Hepatocyte (in vitro differentiated cells): ENCODE measurements at regions not wholly inside any gene's neighbourhood (a gene's known extent, or its start where the extent isn't known, plus 50 kb on each side); places are given as distances from the start of the nearest gene placed in this dataset.

Experiments used
- DNase-seq: peaks from one replicate; pipeline ENCODE4 v3.0.0-alpha.2; 2016; ENCODE audit warnings: low spot score
- H2AFZ ChIP-seq: fragments of 200-600 bp; sonication (generic); 2 replicates; pipeline ENCODE4 v1.6.0; 2016; ENCODE audit warnings: antibody characterized with exemption, mild to moderate bottlenecking
- H3K27ac ChIP-seq: fragments of 200-600 bp; sonication (generic); 2 replicates; pipeline ENCODE4 v1.5.1; 2016; ENCODE audit warnings: mild to moderate bottlenecking
- H3K27me3 ChIP-seq: fragments of 200-600 bp; sonication (generic); 2 replicates; pipeline ENCODE4 v1.6.1; 2016
- H3K36me3 ChIP-seq: fragments of 200-600 bp; sonication (generic); replicated peaks from 2 replicates; pipeline ENCODE4 v1.5.1; 2016; ENCODE audit warnings: low read depth; ENCODE audit not compliant: insufficient read depth
- H3K4me1 ChIP-seq: fragments of 200-600 bp; sonication (generic); 2 replicates; pipeline ENCODE4 v1.5.1; 2016; ENCODE audit warnings: mild to moderate bottlenecking, moderate library complexity; ENCODE audit not compliant: insufficient read depth
- H3K4me2 ChIP-seq: fragments of 200-600 bp; sonication (generic); 2 replicates; pipeline ENCODE4 v1.6.0; 2016
- H3K4me3 ChIP-seq: fragments of 200-600 bp; sonication (generic); 2 replicates; pipeline ENCODE4 v1.5.1; 2016; ENCODE audit warnings: mild to moderate bottlenecking
- H3K79me2 ChIP-seq: fragments of 200-600 bp; sonication (generic); 2 replicates; pipeline ENCODE4 v1.6.0; 2017; ENCODE audit warnings: mild to moderate bottlenecking
- H3K9me2 ChIP-seq: fragments of 200-600 bp; sonication (generic); replicated peaks from 2 replicates; pipeline ENCODE4 v1.6.0; 2017; ENCODE audit warnings: mild to moderate bottlenecking; ENCODE audit not compliant: insufficient read depth
- H3K9me3 ChIP-seq: fragments of 200-600 bp; sonication (generic); 2 replicates; pipeline ENCODE4 v1.5.1; 2016; ENCODE audit warnings: low read depth, mild to moderate bottlenecking
- H4K20me1 ChIP-seq: fragments of 200-600 bp; sonication (generic); 2 replicates; pipeline ENCODE4 v1.6.0; 2016; ENCODE audit warnings: mild to moderate bottlenecking; ENCODE audit not compliant: insufficient read depth, poor library complexity, severe bottlenecking
- EZH2 ChIP-seq: fragments of 200-600 bp; sonication (generic); IDR thresholded peaks from 2 replicates; pipeline ENCODE4 v1.6.1; 2016; ENCODE audit warnings: antibody characterized with exemption, mild to moderate bottlenecking, borderline replicate concordance
- EZH2phosphoT487 ChIP-seq: fragments of 200-600 bp; sonication (generic); IDR thresholded peaks from one replicate; pipeline ENCODE4 v1.6.1; 2018; ENCODE audit warnings: antibody characterized with exemption, mild to moderate bottlenecking, low read depth, moderate library complexity; ENCODE audit not compliant: unreplicated experiment, severe bottlenecking
- WGBS: methylation state at CpG from one replicate; pipeline ENCODE4 v1.1.6; 2016; ENCODE audit warnings: low lambda C conversion rate; ENCODE audit errors: missing lambda C conversion rate; 5-methylcytosine and 5-hydroxymethylcytosine counted together
- TF ChIP-seq, protein P1 (sequence below): fragments of 200-600 bp; sonication (generic); IDR thresholded peaks from 2 replicates; pipeline ENCODE4 v1.5.1; 2016; ENCODE audit warnings: antibody characterized with exemption, mild to moderate bottlenecking; ENCODE audit not compliant: poor library complexity

DNA sequence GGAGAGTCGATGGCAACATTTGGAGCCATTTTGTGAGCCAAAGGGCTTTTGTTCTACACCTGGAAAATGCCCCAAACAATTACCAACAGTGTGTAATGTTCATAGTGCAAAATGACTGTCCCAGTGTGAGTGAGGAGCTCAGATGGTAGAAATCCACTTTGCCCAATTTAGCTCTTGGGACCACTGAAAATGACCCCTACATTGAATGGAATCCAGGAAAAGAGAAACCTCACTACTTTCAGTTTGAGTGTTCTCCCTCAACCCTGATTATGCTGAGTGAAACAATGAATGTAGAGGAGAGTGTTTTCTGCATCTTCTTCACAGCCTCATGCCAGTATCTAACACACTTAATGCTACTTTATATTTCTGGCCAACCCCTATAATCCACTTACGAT, 84.9 kb upstream of the NRN1 start:
- H3K79me2 ChIP-seq = no peaks in the 10 kb centered on the region
- no peaks in the 10 kb centered on the region for H3K9me2 ChIP-seq
- H2AFZ ChIP-seq = no peak overlapping the region
- no peaks in the 10 kb centered on the region for H3K36me3 ChIP-seq
- no peaks in the 10 kb centered on the region for H3K27me3 ChIP-seq
- WGBS = 85% methylated on average over 2 of the region's 2 CpGs
- no peak for DNase-seq
- no peaks in the 10 kb centered on the region for H4K20me1 ChIP-seq
- H3K27ac ChIP-seq = no peak overlapping the region
- no peak overlapping the region for H3K4me2 ChIP-seq
- no peaks in the 10 kb centered on the region for H3K9me3 ChIP-seq
- no peaks in the 10 kb centered on the region for H3K4me1 ChIP-seq
- TF ChIP-seq EZH2 (no peak), EZH2phosphoT487 (no peak)
- TF ChIP-seq, protein P1, sequence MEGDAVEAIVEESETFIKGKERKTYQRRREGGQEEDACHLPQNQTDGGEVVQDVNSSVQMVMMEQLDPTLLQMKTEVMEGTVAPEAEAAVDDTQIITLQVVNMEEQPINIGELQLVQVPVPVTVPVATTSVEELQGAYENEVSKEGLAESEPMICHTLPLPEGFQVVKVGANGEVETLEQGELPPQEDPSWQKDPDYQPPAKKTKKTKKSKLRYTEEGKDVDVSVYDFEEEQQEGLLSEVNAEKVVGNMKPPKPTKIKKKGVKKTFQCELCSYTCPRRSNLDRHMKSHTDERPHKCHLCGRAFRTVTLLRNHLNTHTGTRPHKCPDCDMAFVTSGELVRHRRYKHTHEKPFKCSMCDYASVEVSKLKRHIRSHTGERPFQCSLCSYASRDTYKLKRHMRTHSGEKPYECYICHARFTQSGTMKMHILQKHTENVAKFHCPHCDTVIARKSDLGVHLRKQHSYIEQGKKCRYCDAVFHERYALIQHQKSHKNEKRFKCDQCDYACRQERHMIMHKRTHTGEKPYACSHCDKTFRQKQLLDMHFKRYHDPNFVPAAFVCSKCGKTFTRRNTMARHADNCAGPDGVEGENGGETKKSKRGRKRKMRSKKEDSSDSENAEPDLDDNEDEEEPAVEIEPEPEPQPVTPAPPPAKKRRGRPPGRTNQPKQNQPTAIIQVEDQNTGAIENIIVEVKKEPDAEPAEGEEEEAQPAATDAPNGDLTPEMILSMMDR = no peak
- no peak overlapping the region for H3K4me3 ChIP-seq

DNA sequence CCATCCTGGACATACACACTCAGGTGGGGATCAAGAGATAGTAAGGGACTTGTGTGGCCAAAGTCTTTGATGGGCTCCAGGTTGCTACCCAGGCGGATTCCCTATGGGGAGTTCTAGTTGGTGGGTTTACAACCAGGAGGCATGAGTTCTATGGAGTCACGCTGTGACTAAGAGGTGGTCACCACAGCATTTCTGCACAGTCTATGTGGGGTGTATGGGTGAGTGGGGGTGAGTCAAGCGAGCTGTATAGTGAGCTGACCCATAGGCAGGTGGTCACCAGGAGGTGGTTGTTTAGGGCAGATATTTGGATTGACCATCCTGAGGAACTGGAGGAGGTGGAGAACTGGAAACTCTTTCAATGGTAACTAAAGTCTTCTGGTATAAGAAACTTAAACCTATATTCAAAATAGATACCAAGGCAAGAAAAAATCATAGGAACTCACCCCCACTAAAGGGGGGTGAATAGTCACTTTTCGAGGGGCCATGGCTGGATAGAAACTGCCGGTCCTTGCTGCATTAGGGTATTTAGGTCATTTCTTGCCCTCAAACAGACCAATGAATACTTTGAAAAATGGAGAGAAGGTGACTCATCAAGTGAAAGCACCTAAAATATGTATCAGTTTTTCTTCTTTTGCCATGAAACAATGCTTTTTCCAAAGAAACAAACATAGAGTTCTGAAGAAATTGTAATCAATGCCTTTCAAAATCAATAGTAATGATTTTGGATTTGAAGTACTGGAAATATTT, 84.3 kb upstream of the NRN1 start:
- no peak overlapping the region for H3K4me2 ChIP-seq
- H3K27me3 ChIP-seq = no peaks in the 10 kb centered on the region
- no peaks in the 10 kb centered on the region for H3K4me1 ChIP-seq
- no peaks in the 10 kb centered on the region for H4K20me1 ChIP-seq
- no peaks in the 10 kb centered on the region for H3K9me3 ChIP-seq
- H3K27ac ChIP-seq = no peak overlapping the region
- H3K9me2 ChIP-seq = no peaks in the 10 kb centered on the region
- TF ChIP-seq EZH2phosphoT487 (no peak), EZH2 (no peak)
- TF ChIP-seq, protein P1 = no peak
- no peak overlapping the region for H2AFZ ChIP-seq
- no peak overlapping the region for H3K4me3 ChIP-seq
- no peak for DNase-seq
- no peaks in the 10 kb centered on the region for H3K36me3 ChIP-seq
- no peaks in the 10 kb centered on the region for H3K79me2 ChIP-seq
- WGBS = 82% methylated on average over 5 of the region's 5 CpGs

DNA sequence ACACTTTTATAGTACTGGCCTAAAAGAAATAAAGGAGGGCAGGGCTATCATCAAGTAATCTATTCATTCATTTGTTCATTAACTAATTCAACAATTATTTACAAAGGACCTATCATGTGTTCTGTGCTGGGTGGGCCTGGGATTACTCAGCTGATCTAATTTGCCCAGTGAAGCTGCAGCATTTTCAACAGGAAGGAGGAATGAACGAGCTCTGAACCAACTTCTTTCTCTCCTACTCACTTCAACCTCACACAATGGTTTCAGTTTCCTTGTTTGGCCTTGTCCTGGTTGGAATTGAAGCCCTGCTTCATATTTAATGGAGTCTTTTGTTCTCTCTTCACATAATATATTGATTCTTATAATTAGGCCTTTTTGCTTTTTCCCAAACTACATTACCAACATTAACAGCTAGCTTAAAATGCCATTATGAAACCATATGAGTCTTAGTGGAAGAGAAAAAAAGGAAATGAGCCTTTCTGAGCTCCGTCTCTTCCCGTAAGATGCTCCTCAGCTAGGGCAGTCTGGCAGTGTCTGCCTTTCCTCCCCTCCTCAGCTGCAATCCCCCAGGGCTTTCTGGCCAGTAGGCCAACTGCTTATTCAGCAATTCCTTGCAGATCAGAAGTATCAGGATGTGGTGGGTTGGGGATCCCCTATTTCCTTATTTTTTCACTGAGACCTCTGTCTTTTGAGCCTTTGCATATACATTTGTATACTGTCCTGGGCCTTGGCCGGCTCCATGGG, 79.4 kb upstream of the NRN1 start:
- Histone ChIP-seq H3K4me3 (no peak overlapping the region), H3K36me3 (no peaks in the 10 kb centered on the region), H3K4me2 (no peak overlapping the region), H3K79me2 (no peaks in the 10 kb centered on the region), H3K27me3 (no peaks in the 10 kb centered on the region), H2AFZ (no peak overlapping the region), H3K9me2 (no peaks in the 10 kb centered on the region), H3K4me1 (no peaks in the 10 kb centered on the region), H3K9me3 (no peaks in the 10 kb centered on the region), H4K20me1 (no peaks in the 10 kb centered on the region), H3K27ac (no peak overlapping the region)
- WGBS = 82% methylated on average over 4 of the region's 4 CpGs
- no peak for DNase-seq
- TF ChIP-seq EZH2phosphoT487 (no peak), EZH2 (no peak)
- TF ChIP-seq, protein P1 = no peak
